Mesodermal cell (in vitro differentiated cells): ENCODE measurements at regions not wholly inside any gene's neighbourhood (a gene's known extent, or its start where the extent isn't known, plus 50 kb on each side); places are given as distances from the start of the nearest gene placed in this dataset.

Experiments used
- H3K27ac ChIP-seq: 2 replicates; pipeline ENCODE4 v1.7.0; 2013; ENCODE audit warnings: mild to moderate bottlenecking, low read depth, low read length, moderate library complexity; ENCODE audit not compliant: severe bottlenecking
- H3K36me3 ChIP-seq: 2 replicates; pipeline ENCODE4 v1.7.1; 2013; ENCODE audit warnings: mild to moderate bottlenecking, low read length, moderate library complexity; ENCODE audit not compliant: control insufficient read depth, insufficient read depth
- H3K4me1 ChIP-seq: one replicate; pipeline ENCODE4 v1.7.1; 2013; ENCODE audit warnings: mild to moderate bottlenecking, low read length; ENCODE audit not compliant: insufficient read depth, control insufficient read depth, poor library complexity, severe bottlenecking
- H3K4me3 ChIP-seq: 2 replicates; pipeline ENCODE4 v1.7.0; 2013; ENCODE audit warnings: low read length, control low read depth, mild to moderate bottlenecking; ENCODE audit not compliant: insufficient read depth, poor library complexity, severe bottlenecking; ENCODE audit errors: extremely low read depth
- H3K9me3 ChIP-seq: 2 replicates; pipeline ENCODE4 v1.7.1; 2013; ENCODE audit warnings: mild to moderate bottlenecking, low read length, moderate library complexity; ENCODE audit not compliant: control insufficient read depth
- whole genome bisulfite sequencing, 2 experiments: methylation state at CpG; one replicate each; pipeline ENCODE4 v1.1.5; 2013; ENCODE audit warnings: missing lambda C conversion rate in 2 of 2; ENCODE audit not compliant: insufficient coverage in 2 of 2; 5-methylcytosine and 5-hydroxymethylcytosine counted together

DNA sequence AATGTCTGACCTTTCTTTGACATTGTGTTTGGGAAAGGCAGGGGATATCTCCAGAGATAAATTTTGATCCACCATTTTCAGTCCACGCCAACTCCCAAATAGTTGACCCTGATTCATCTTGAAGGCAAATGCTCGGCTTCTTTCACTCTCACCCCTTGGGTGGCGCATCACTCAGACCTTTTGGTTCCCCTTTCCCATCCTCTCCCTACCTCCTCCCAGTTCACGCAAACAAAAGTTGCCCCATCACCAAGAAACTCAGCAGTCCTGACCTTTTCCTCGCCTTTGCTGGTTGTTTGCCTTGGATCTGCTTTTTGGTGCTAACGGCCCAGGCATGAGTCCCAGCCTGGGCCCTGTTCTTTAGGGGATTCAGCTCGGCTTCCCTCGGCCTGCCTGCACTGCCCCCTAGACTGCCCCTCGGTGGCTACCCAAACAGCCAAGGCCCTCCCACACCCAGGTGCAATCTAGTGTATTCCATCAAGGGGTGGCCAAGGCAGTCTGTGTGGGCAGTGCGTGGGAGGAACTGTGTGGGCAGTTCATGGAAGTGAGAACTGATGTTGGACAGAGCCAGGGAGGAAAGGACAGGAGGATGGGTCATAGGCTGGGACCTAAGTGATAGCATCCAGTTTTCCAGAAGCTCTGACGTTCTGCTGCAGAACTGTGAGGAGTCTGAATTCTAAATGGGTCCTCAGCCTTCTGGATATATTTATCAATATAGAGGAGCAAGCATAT lies 255.7 kb downstream of the DLEU7 start:
- Histone ChIP-seq H3K9me3 (no peaks in the 10 kb centered on the region), H3K4me3 (no peak overlapping the region), H3K4me1 (peaks cover 3% of the 10 kb centered on the region), H3K36me3 (no peaks in the 10 kb centered on the region), H3K27ac (no peak overlapping the region)
- 90 to 91% methylated on average over 8 to 10 of the region's 11 CpGs for WGBS, 2 experiments

GRCh38 chr13:50588491-50589130 lies 254.9 kb downstream of the DLEU7 start:
- no peak overlapping the region for H3K4me3 ChIP-seq
- H3K9me3 ChIP-seq = no peaks in the 10 kb centered on the region
- peaks cover 3% of the 10 kb centered on the region for H3K4me1 ChIP-seq
- 64 to 73% methylated on average over 2 to 5 of the region's 6 CpGs for WGBS, 2 experiments
- H3K27ac ChIP-seq = no peak overlapping the region
- no peaks in the 10 kb centered on the region for H3K36me3 ChIP-seq

DNA sequence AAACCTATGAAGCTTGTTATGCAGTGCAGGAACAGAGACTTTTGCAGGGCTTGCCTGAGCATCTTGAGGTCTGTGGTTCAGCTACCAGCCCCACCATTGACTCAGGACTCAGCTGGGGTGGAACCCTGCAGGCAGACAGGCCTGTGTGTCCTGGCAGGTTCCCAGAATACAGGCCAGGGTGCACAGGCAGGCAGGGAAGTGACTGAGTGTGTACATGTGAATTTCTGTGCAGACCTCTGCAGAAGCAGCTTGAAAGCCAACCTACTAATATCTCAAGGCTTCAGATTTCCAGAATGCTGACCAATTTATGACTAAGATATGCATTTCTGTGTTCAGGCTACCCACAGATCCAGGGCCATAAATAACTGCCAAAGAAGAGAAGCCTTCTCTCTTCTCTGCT lies 254.4 kb downstream of the DLEU7 start:
- Histone ChIP-seq H3K27ac (no peak overlapping the region), H3K9me3 (no peaks in the 10 kb centered on the region), H3K4me1 (peaks cover 3% of the 10 kb centered on the region), H3K36me3 (no peaks in the 10 kb centered on the region), H3K4me3 (no peak overlapping the region)

- Histone ChIP-seq H3K9me3 (no peaks in the 10 kb centered on the region), H3K4me3 (no peak overlapping the region), H3K27ac (no peak overlapping the region), H3K36me3 (no peaks in the 10 kb centered on the region), H3K4me1 (peaks cover 3% of the 10 kb centered on the region)
- no CpG with 5 or more reads among the region's 2 CpGs for WGBS, 2 experiments
These were observed 253.8 kb downstream of the DLEU7 start for GRCh38 chr13:50589651-50590054.

DNA sequence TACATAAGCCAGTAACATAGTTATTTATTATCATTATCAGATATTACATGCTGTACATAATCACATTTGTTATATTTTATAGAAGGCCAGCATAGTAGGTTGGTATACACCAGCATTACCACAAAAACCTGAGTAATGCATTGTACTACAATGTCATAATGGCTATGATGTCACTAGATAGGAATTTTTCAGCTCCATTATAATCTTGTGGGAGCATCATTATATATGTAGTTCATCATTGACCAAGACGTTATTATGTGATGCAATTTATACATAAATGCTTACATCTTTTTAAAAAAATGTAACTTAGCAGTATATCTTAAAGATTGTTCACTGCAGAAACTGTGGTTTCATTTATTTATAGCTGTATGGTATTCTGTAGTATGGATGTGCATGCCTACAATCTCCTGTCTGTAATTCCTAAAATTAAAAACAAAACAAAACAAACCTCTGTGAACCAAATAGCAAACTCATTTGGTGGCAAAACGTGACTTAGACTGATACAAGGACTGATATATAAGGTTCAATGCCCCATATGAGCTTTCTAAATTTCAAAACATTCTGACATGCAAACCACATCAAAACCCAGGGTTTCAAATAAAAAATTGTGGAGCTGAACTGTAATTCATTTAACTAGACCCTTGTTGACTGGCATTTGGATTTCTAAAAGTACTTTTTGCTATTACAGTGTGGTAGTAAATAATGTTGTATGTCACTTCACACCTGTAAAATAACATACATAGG lies 250.9 kb downstream of the DLEU7 start:
- Histone ChIP-seq H3K4me1 (peaks cover 3% of the 10 kb centered on the region), H3K36me3 (no peaks in the 10 kb centered on the region), H3K27ac (no peak overlapping the region), H3K4me3 (no peak overlapping the region), H3K9me3 (no peaks in the 10 kb centered on the region)
- WGBS, 2 experiments = 100% methylated on average over 1 of the region's 2 CpGs; no CpG with 5 or more reads in 1 of the 2 experiments

- peaks cover 4% of the 10 kb centered on the region for H3K4me1 ChIP-seq
- H3K27ac ChIP-seq = no peak overlapping the region
- H3K9me3 ChIP-seq = no peaks in the 10 kb centered on the region
- WGBS, 2 experiments = no CpG with 5 or more reads among the region's 1 CpG
- H3K4me3 ChIP-seq = no peak overlapping the region
- no peaks in the 10 kb centered on the region for H3K36me3 ChIP-seq
These were observed 250.3 kb downstream of the DLEU7 start for GRCh38 chr13:50593207-50593606.

DNA sequence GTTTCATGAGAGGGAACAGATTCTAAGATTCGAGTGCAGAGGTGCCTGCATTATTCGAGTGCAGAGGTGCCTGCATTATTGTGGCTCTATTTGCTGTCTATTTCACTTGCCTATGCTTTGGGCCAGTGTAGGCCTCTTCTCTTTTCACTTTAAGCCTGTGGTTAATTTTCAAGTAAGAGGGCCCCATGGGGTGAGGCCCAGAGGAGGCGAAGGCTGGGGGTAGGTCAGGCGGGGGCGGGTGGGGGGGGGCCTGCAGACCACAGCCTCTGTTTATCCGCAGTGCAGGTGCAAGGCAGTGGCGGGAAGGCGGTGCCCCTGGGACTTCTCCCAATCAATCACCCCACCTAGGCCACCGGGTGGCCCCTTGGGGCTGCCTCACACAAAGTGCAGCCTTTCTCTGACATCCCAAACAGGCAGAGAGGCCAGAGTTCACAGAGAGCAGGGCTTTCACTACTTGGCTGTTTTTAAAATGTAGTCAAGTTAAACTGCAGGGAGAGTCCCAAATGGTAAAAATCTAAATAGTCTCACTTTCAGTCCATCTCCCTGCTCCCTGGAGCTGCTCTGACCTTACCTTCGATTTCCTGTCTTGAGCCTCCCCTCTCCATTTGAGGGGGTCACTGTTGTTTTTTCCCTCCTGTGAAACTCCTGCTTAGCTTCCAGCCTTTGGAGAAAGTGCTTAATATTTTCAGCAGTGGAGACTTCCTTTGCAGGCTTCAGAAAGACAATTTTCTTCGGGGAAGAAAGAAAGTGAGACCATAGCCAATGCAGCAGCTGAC lies 249.0 kb downstream of the DLEU7 start:
- Histone ChIP-seq H3K4me3 (no peak overlapping the region), H3K27ac (no peak overlapping the region), H3K9me3 (no peaks in the 10 kb centered on the region), H3K36me3 (no peaks in the 10 kb centered on the region), H3K4me1 (peaks cover 5% of the 10 kb centered on the region)
- 57 to 60% methylated on average over 7 to 8 of the region's 11 CpGs for WGBS, 2 experiments

DNA sequence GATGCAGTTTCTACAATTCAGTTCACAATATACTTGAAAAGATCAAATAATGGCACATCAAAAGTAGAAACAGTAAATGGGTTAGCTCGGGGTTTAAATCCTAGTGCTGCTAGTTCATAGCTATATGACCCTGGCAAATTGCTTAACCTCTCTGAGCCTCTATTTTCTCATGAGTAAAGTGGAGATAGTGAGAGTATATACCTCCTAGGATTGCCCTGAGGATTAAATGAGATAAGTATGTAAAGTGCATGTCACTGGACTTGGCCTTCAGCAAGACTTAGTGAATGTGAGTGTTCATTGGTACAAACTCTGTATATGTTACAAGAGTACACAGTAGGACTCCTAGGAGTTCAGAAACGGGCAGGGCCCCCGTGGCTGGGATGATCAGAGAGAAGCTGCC lies 248.3 kb downstream of the DLEU7 start:
- no peak overlapping the region for H3K27ac ChIP-seq
- no peaks in the 10 kb centered on the region for H3K36me3 ChIP-seq
- H3K4me1 ChIP-seq = peaks cover 5% of the 10 kb centered on the region
- H3K9me3 ChIP-seq = no peaks in the 10 kb centered on the region
- H3K4me3 ChIP-seq = no peak overlapping the region
- 80 to 85% methylated on average over 2 to 3 of the region's 3 CpGs for WGBS, 2 experiments

- 89 to 100% methylated on average over 1 of the region's 1 CpG for WGBS, 2 experiments
- Histone ChIP-seq H3K9me3 (no peaks in the 10 kb centered on the region), H3K4me1 (peaks cover 5% of the 10 kb centered on the region), H3K27ac (no peak overlapping the region), H3K4me3 (no peak overlapping the region), H3K36me3 (no peaks in the 10 kb centered on the region)
These were observed 247.3 kb downstream of the DLEU7 start for GRCh38 chr13:50596156-50596555.

GRCh38 chr13:50596776-50597203 lies 246.7 kb downstream of the DLEU7 start:
- Histone ChIP-seq H3K4me1 (peaks cover 5% of the 10 kb centered on the region), H3K27ac (no peak overlapping the region), H3K36me3 (no peaks in the 10 kb centered on the region), H3K9me3 (no peaks in the 10 kb centered on the region), H3K4me3 (no peak overlapping the region)
- 80 to 88% methylated on average over 1 to 2 of the region's 2 CpGs for WGBS, 2 experiments
